ENCODE measurements at regions not wholly inside any gene's neighbourhood (a gene's known extent, or its start where the extent isn't known, plus 50 kb on each side); places are given as distances from the start of the nearest gene placed in this dataset.

DNA sequence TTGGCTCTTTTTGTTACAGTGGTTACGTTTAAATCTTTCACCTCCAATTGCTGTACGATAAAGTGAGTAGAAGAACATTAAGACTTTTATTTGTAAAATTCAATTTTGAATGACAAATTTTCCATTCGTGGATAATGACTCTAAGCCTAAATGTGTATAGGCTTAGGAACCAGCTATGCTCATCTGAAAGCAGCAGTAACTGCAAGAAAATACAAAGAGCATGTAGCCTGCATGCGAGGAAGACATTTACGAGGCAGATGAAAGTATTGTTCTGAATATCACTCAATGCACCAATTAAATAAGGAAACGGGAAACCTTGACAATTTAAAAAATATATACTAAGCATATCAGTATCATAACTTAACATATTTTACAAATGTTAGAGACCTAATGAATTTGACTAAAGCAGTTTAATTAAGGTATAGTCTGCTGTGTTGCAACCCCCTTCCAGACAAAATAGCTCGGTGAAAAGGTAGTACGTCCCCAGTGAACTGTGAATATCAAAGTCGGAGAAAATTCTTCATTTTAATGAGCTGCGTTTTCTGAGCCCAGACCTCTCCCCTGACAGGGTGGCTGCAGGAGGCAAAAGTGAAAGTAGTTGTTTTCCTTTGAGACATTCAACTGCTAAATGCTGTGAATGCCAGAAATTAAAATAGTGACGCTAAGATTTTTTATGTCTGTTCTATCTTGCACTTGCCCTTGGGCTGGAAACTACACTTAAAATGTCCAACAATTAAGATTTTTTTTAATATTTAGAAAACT lies 1236.5 kb upstream of the TENM3 start:
- H3K36me3 Mint-ChIP-seq (ENCODE audit: insufficient read depth, unreplicated experiment) = no peaks in the 10 kb centered on the region
- intact Hi-C loops (cut with micrococcal nuclease) = no loop called here
- peaks cover 5% of the 10 kb centered on the region for H3K4me1 Mint-ChIP-seq (ENCODE audit: insufficient read depth, unreplicated experiment)
- H3K4me3 Mint-ChIP-seq (ENCODE audit: unreplicated experiment) = peak overlapping the region; percentile 51
- TF ChIP-seq, protein P1, sequence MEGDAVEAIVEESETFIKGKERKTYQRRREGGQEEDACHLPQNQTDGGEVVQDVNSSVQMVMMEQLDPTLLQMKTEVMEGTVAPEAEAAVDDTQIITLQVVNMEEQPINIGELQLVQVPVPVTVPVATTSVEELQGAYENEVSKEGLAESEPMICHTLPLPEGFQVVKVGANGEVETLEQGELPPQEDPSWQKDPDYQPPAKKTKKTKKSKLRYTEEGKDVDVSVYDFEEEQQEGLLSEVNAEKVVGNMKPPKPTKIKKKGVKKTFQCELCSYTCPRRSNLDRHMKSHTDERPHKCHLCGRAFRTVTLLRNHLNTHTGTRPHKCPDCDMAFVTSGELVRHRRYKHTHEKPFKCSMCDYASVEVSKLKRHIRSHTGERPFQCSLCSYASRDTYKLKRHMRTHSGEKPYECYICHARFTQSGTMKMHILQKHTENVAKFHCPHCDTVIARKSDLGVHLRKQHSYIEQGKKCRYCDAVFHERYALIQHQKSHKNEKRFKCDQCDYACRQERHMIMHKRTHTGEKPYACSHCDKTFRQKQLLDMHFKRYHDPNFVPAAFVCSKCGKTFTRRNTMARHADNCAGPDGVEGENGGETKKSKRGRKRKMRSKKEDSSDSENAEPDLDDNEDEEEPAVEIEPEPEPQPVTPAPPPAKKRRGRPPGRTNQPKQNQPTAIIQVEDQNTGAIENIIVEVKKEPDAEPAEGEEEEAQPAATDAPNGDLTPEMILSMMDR (IDR thresholded peaks at IDR 0.05; ENCODE audit: unreplicated experiment) = no peak
- H3K9me3 Mint-ChIP-seq (ENCODE audit: unreplicated experiment) = no peaks in the 10 kb centered on the region
- H3K27me3 Mint-ChIP-seq (ENCODE audit: insufficient read depth, unreplicated experiment) = no peaks in the 10 kb centered on the region
- CTCF ChIA-PET = no interaction called here
- H3K27ac Mint-ChIP-seq (ENCODE audit: low read depth, unreplicated experiment) = no peak overlapping the region
- BruUV-seq (replicated peaks) = no TSS peak
- no peak for DNase-seq (ENCODE audit: unreplicated experiment)
- POLR2A ChIA-PET = interaction anchor here (0.7 kb wide), 1 partner anchor 470 kb away, joined by 3 read pairs; no protein-coding TSS in a partner anchor

DNA sequence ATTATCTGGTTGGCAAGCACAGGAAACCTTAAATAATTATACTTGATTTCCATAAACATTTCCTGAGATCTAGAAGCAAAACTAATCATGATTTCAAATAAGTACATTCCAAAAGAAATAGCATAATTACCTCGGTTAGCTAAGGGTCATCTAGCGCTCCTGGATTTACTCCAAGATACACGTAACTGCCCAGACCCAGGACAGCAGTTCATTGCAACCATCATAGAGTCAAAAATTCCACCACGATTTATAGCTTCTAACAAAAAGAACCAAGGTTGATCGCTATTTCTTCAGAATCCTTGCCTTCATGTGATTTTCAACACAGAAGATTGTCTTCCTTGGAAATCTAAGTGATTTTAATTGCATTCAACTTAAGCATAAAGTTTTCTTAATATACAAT lies 1235.5 kb upstream of the TENM3 start:
- no peaks in the 10 kb centered on the region for H3K27me3 Mint-ChIP-seq (ENCODE audit: insufficient read depth, unreplicated experiment)
- no TSS peak for BruUV-seq (replicated peaks)
- no peak overlapping the region for H3K4me3 Mint-ChIP-seq (ENCODE audit: unreplicated experiment)
- no peak for DNase-seq (ENCODE audit: unreplicated experiment)
- peaks cover 5% of the 10 kb centered on the region for H3K4me1 Mint-ChIP-seq (ENCODE audit: insufficient read depth, unreplicated experiment)
- CTCF ChIA-PET = no interaction called here
- H3K27ac Mint-ChIP-seq (ENCODE audit: low read depth, unreplicated experiment) = no peak overlapping the region
- H3K9me3 Mint-ChIP-seq (ENCODE audit: unreplicated experiment) = peaks cover under 1% of the 10 kb centered on the region
- intact Hi-C loops (cut with micrococcal nuclease) = no loop called here
- no peaks in the 10 kb centered on the region for H3K36me3 Mint-ChIP-seq (ENCODE audit: insufficient read depth, unreplicated experiment)
- TF ChIP-seq, protein P1 (IDR thresholded peaks at IDR 0.05; ENCODE audit: unreplicated experiment) = no peak
- POLR2A ChIA-PET = no interaction called here

DNA sequence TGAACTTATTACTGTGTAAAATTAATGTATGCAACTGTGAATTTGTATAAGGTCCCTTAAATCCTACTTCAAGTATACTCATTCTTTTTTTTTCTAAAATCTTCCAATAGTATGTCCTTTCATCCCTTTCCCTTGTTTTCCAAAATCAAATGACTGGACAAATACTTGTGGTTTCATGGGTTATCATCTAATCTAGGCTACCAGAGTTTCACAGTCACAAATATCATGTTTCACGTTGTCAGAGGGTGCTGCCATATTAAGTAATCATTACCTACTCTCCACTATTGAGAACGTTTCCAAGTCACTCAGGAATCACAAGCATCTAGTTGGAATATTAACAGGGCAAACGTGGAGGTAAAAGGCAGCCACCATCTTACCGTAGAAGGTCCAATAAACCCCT lies 1235.0 kb upstream of the TENM3 start:
- peak; percentile 15 for DNase-seq (ENCODE audit: unreplicated experiment)
- intact Hi-C loops (cut with micrococcal nuclease) = no loop called here
- no peak overlapping the region for H3K4me3 Mint-ChIP-seq (ENCODE audit: unreplicated experiment)
- BruUV-seq (replicated peaks) = no TSS peak
- H3K27ac Mint-ChIP-seq (ENCODE audit: low read depth, unreplicated experiment) = no peak overlapping the region
- H3K36me3 Mint-ChIP-seq (ENCODE audit: insufficient read depth, unreplicated experiment) = no peaks in the 10 kb centered on the region
- ChIA-PET POLR2A (interaction anchor here (0.6 kb wide), 1 partner anchor 131 kb away, joined by 3 read pairs; no protein-coding TSS in a partner anchor), CTCF (no interaction called here)
- peaks cover 5% of the 10 kb centered on the region for H3K4me1 Mint-ChIP-seq (ENCODE audit: insufficient read depth, unreplicated experiment)
- TF ChIP-seq, protein P1 (IDR thresholded peaks at IDR 0.05; ENCODE audit: unreplicated experiment) = no peak
- H3K9me3 Mint-ChIP-seq (ENCODE audit: unreplicated experiment) = peaks cover 5% of the 10 kb centered on the region
- H3K27me3 Mint-ChIP-seq (ENCODE audit: insufficient read depth, unreplicated experiment) = no peaks in the 10 kb centered on the region

DNA sequence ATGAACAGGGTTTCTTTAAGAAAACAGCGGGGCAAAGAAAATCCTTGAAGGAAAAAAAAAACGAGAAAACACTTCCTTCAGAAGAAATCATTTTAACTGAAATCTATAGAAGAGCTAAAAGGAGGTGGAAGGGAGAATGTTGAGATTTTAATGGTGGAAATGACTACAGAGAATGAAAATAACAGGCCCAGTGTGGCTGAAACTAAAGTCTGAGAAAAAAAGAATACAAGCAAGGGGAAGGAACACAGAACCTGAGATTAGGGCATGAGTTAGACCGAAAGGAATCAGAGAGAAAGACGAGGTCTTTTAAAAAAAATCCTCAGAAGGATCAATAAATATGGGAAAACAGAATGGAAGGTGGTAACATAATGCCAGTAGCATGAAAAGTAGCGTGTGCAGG lies 1230.0 kb upstream of the TENM3 start:
- no peaks in the 10 kb centered on the region for H3K36me3 Mint-ChIP-seq (ENCODE audit: insufficient read depth, unreplicated experiment)
- TF ChIP-seq, protein P1 (IDR thresholded peaks at IDR 0.05; ENCODE audit: unreplicated experiment) = no peak
- intact Hi-C loops (cut with micrococcal nuclease) = no loop called here
- H3K27me3 Mint-ChIP-seq (ENCODE audit: insufficient read depth, unreplicated experiment) = no peaks in the 10 kb centered on the region
- ChIA-PET CTCF (interaction anchor here (0.6 kb wide), 2 partner anchors 179 to 588 kb away, joined by 3 to 6 read pairs; no protein-coding TSS in a partner anchor), POLR2A (no interaction called here)
- no peak for DNase-seq (ENCODE audit: unreplicated experiment)
- H3K4me3 Mint-ChIP-seq (ENCODE audit: unreplicated experiment) = no peak overlapping the region
- BruUV-seq (replicated peaks) = no TSS peak
- H3K9me3 Mint-ChIP-seq (ENCODE audit: unreplicated experiment) = peaks cover 15% of the 10 kb centered on the region
- H3K4me1 Mint-ChIP-seq (ENCODE audit: insufficient read depth, unreplicated experiment) = peaks cover 3% of the 10 kb centered on the region
- H3K27ac Mint-ChIP-seq (ENCODE audit: low read depth, unreplicated experiment) = no peak overlapping the region
